ENCODE measurements at regions not wholly inside any gene's neighbourhood (a gene's known extent, or its start where the extent isn't known, plus 50 kb on each side); places are given as distances from the start of the nearest gene placed in this dataset.
"Not testable (repeated sequence)": the region's sequence is repeated elsewhere in the genome, so short reads cannot be mapped to it uniquely, and the experiment has no call there.

- H3K36me3 ChIP-seq (ENCODE audit: control insufficient read depth in 2 of 2, insufficient read depth in 1 of 2, low read length in 2 of 2); POLR2A ChIA-PET; H3K27ac ChIP-seq (ENCODE audit: extremely low read depth, low read depth, low read length); H3K4me3 ChIP-seq (ENCODE audit: low read depth, low read length); CTCF ChIA-PET; H3K4me1 ChIP-seq (ENCODE audit: control insufficient read depth, insufficient read depth, low read length); H3K9me3 ChIP-seq (ENCODE audit: control insufficient read depth, insufficient read depth, low read depth, low read length): not testable (repeated sequence)
These were observed 90.1 kb downstream of the SPDYE17 start for GRCh38 chr7:76941809-76942765.

DNA sequence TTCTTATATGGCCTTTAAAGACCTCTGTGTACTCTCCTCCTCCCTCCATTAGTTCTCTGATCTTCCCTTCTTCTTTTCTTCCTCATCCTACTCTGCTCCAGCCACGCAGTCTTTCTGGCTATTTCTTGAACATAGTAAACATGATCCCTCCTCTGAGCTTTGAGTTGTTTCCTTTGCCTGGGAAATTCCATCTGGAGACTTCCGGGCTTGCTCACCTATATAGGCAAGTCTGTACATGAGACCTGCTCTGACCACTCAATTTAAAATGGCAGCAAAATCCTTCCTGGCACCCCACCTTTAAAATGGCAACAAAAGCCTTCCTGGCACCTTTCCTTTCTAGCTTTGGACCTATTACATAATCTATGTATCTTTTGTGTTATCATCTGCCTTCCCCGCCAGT is 94.4 kb downstream of the SPDYE17 start:
- H3K4me1 ChIP-seq (ENCODE audit: control insufficient read depth, insufficient read depth, low read length); CTCF ChIA-PET; H3K27ac ChIP-seq (ENCODE audit: extremely low read depth, low read depth, low read length); H3K4me3 ChIP-seq (ENCODE audit: low read depth, low read length); H3K9me3 ChIP-seq (ENCODE audit: control insufficient read depth, insufficient read depth, low read depth, low read length); H3K36me3 ChIP-seq (ENCODE audit: control insufficient read depth in 2 of 2, insufficient read depth in 1 of 2, low read length in 2 of 2); POLR2A ChIA-PET: not testable (repeated sequence)

DNA sequence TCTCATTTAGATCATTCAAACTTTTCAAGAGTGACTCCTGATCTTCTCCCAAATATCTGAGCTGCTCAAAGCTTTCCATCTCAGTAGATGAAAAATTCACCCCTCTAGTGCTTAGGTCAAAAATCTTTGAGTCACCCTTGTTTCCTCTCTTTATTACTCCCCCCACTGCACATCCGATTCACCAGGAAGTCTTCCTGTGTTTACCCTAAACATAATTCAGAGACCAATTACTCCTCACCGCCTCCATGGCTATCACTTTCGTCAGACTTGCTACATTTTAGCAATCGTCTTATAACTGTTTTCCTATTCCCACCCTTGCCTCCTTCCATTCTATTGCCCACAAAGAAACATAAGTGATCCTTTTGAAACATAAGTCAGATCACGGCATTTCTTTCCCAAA is 94.8 kb downstream of the SPDYE17 start:
- H3K27ac ChIP-seq (ENCODE audit: extremely low read depth, low read depth, low read length); H3K36me3 ChIP-seq (ENCODE audit: control insufficient read depth in 2 of 2, insufficient read depth in 1 of 2, low read length in 2 of 2); H3K9me3 ChIP-seq (ENCODE audit: control insufficient read depth, insufficient read depth, low read depth, low read length); CTCF ChIA-PET; H3K4me3 ChIP-seq (ENCODE audit: low read depth, low read length); POLR2A ChIA-PET; H3K4me1 ChIP-seq (ENCODE audit: control insufficient read depth, insufficient read depth, low read length): not testable (repeated sequence)

- CTCF ChIA-PET; POLR2A ChIA-PET; H3K9me3 ChIP-seq (ENCODE audit: control insufficient read depth, insufficient read depth, low read depth, low read length): not testable (repeated sequence)
These were observed 95.8 kb downstream of the SPDYE17 start for GRCh38 chr7:76936346-76936745.

DNA sequence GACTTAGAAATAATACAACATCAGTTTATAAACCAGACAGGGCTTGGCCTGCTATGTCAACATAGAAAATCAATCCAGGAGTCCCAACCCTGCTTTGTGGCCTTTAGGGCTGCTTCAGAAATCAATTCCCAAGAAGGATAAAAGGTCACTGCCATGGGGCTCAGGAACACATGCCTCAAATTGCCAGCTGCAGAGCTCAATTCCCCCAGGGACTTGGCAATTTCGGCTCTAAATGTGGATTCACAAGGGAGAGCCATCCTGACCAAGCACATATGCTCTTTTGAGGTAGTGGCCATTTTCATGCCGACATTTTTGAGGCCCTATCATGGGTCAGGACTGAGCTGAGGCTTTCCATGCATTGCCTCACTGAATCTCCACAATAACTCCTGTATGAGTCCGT is 97.5 kb downstream of the SPDYE17 start:
- POLR2A ChIA-PET = not testable (repeated sequence)

More at GRCh38 chr7:76936346-76936745, 95.8 kb downstream of the SPDYE17 start:
- H3K36me3 ChIP-seq (ENCODE audit: control insufficient read depth in 2 of 2, insufficient read depth in 1 of 2, low read length in 2 of 2); H3K4me1 ChIP-seq (ENCODE audit: control insufficient read depth, insufficient read depth, low read length); H3K27ac ChIP-seq (ENCODE audit: extremely low read depth, low read depth, low read length); H3K4me3 ChIP-seq (ENCODE audit: low read depth, low read length): not testable (repeated sequence)

GRCh38 chr7:76932957-76933356 is 99.2 kb downstream of the SPDYE17 start:
- H3K4me3 ChIP-seq (ENCODE audit: low read depth, low read length); H3K9me3 ChIP-seq (ENCODE audit: control insufficient read depth, insufficient read depth, low read depth, low read length); H3K27ac ChIP-seq (ENCODE audit: extremely low read depth, low read depth, low read length); H3K4me1 ChIP-seq (ENCODE audit: control insufficient read depth, insufficient read depth, low read length); POLR2A ChIA-PET; H3K36me3 ChIP-seq (ENCODE audit: control insufficient read depth in 2 of 2, insufficient read depth in 1 of 2, low read length in 2 of 2); CTCF ChIA-PET: not testable (repeated sequence)

More for the DNA sequence above, 97.5 kb downstream of the SPDYE17 start:
- H3K4me1 ChIP-seq (ENCODE audit: control insufficient read depth, insufficient read depth, low read length); H3K27ac ChIP-seq (ENCODE audit: extremely low read depth, low read depth, low read length); H3K36me3 ChIP-seq (ENCODE audit: control insufficient read depth in 2 of 2, insufficient read depth in 1 of 2, low read length in 2 of 2); CTCF ChIA-PET; H3K9me3 ChIP-seq (ENCODE audit: control insufficient read depth, insufficient read depth, low read depth, low read length); H3K4me3 ChIP-seq (ENCODE audit: low read depth, low read length): not testable (repeated sequence)

GRCh38 chr7:76931441-76931840 is 100.7 kb downstream of the SPDYE17 start:
- H3K4me3 ChIP-seq (ENCODE audit: low read depth, low read length); H3K27ac ChIP-seq (ENCODE audit: extremely low read depth, low read depth, low read length); H3K36me3 ChIP-seq (ENCODE audit: control insufficient read depth in 2 of 2, insufficient read depth in 1 of 2, low read length in 2 of 2); H3K9me3 ChIP-seq (ENCODE audit: control insufficient read depth, insufficient read depth, low read depth, low read length); H3K4me1 ChIP-seq (ENCODE audit: control insufficient read depth, insufficient read depth, low read length); POLR2A ChIA-PET: not testable (repeated sequence)
- CTCF ChIA-PET = interaction anchor here (0.6 kb wide), 1 partner anchor 861 kb away, joined by 3 read pairs; no protein-coding TSS in a partner anchor

DNA sequence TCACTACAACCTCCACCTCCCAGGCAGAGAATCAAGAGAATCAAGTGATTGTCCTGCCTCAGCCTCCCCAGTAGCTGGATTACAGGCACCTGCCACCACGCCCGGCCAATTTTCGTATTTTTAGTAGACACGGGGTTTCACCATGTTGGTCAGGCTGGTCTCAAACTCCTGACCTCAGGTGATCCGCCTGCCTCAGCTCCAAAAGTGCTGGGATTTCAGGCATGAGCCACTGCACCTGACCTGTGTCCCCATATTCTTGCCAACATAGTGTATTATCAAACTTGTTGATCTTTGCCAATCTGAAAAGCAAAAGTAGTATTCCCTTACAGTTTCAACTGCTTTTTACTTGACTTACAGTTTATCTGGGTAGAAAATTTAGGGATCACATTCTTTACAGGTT is 101.7 kb downstream of the SPDYE17 start:
- H3K9me3 ChIP-seq (ENCODE audit: control insufficient read depth, insufficient read depth, low read depth, low read length); H3K36me3 ChIP-seq (ENCODE audit: control insufficient read depth in 2 of 2, insufficient read depth in 1 of 2, low read length in 2 of 2); H3K4me3 ChIP-seq (ENCODE audit: low read depth, low read length); CTCF ChIA-PET; H3K27ac ChIP-seq (ENCODE audit: extremely low read depth, low read depth, low read length); H3K4me1 ChIP-seq (ENCODE audit: control insufficient read depth, insufficient read depth, low read length); POLR2A ChIA-PET: not testable (repeated sequence)

DNA sequence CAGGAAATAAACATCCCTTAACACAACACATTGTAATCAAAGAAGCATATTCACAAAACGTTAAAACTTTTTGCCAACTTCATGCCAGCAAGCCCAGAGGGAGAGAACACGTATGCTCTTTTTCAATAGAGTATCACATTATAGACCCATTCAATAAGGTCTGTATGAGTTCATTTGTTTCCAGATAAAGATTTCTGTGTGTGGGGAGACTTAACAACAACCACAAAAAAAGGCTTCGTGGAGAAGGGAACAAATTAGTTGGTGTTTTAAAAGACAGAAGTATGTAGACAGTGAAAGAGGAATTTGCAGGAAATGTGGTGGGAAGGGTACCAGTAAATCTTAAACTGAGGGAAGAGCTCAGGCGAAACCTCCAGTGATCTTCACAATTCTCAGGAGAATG is 103.4 kb downstream of the SPDYE17 start:
- H3K27ac ChIP-seq (ENCODE audit: extremely low read depth, low read depth, low read length); H3K4me3 ChIP-seq (ENCODE audit: low read depth, low read length); H3K4me1 ChIP-seq (ENCODE audit: control insufficient read depth, insufficient read depth, low read length); POLR2A ChIA-PET; H3K9me3 ChIP-seq (ENCODE audit: control insufficient read depth, insufficient read depth, low read depth, low read length); H3K36me3 ChIP-seq (ENCODE audit: control insufficient read depth in 2 of 2, insufficient read depth in 1 of 2, low read length in 2 of 2): not testable (repeated sequence)
- CTCF ChIA-PET = interaction anchor here (0.6 kb wide), 1 partner anchor 403 kb away, joined by 3 read pairs; no protein-coding TSS in a partner anchor

DNA sequence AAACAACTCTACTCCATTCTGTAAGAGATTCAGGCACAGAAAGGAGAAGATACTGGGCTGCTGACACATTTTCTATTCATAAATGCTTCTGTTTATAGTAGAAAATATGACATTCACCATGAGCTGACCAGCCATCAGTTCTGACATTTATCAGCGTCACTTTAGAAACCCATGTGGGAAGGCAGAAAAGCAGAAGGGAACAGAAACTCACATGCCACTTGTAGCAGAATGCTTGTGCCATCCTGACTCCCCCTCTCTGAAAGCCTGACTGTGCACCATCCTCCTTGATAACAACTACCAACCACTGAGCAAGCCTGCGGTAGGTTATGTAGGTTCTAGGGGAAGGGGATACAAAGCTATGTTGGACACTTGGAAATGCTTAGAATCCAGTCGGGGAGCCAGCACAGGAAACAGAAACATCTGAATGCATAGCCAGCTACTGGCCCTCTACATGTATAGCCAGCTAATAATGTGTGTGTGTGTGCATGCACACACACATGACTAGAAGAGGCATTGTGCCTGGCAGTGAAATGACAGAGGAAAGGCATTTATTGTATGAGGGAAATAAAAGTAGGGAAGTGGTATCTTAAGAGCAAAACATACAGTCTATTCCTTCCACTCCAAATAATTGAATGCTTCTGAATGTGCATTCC is 104.3 kb downstream of the SPDYE17 start:
- H3K9me3 ChIP-seq (ENCODE audit: control insufficient read depth, insufficient read depth, low read depth, low read length); H3K36me3 ChIP-seq (ENCODE audit: control insufficient read depth in 2 of 2, insufficient read depth in 1 of 2, low read length in 2 of 2); POLR2A ChIA-PET; H3K4me1 ChIP-seq (ENCODE audit: control insufficient read depth, insufficient read depth, low read length); H3K4me3 ChIP-seq (ENCODE audit: low read depth, low read length); H3K27ac ChIP-seq (ENCODE audit: extremely low read depth, low read depth, low read length); CTCF ChIA-PET: not testable (repeated sequence)

DNA sequence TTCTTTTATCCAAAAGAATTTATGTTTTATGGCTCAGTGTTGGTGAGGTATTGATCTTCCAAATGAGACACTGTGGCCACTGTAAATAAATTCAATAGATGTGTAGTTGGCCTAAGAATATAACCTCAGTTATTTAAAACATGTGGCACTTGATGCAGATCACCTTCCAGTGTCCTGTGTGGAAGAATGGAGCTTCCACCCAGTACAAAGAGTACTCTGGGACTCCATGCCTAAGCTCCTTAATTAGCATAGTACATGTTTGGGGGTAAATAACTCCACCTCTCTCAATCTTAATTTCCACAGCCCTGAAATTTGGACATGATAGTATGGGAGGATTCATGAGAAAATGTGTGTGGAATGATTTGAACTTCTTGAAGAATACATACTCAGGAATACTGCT is 105.7 kb downstream of the SPDYE17 start:
- H3K27ac ChIP-seq (ENCODE audit: extremely low read depth, low read depth, low read length); H3K36me3 ChIP-seq (ENCODE audit: control insufficient read depth in 2 of 2, insufficient read depth in 1 of 2, low read length in 2 of 2); H3K4me1 ChIP-seq (ENCODE audit: control insufficient read depth, insufficient read depth, low read length); H3K9me3 ChIP-seq (ENCODE audit: control insufficient read depth, insufficient read depth, low read depth, low read length); CTCF ChIA-PET; H3K4me3 ChIP-seq (ENCODE audit: low read depth, low read length); POLR2A ChIA-PET: not testable (repeated sequence)
